ENCODE measurements at regions not wholly inside any gene's neighbourhood (a gene's known extent, or its start where the extent isn't known, plus 50 kb on each side); places are given as distances from the start of the nearest gene placed in this dataset.

- FAIRE-seq: no peak
- DNase-seq (ENCODE audit: low spot score in 2 of 2): no peak
These were observed 234.6 kb upstream of the TAS2R1 start for GRCh38 chr5:9864791-9865190.

- DNase-seq (ENCODE audit: low spot score in 2 of 2) (no peak), FAIRE-seq (no peak)
These were observed 233.3 kb upstream of the TAS2R1 start for GRCh38 chr5:9863486-9863885.

- no peak for FAIRE-seq
- DNase-seq (ENCODE audit: low spot score in 2 of 2): no peak
These were observed 231.6 kb upstream of the TAS2R1 start for GRCh38 chr5:9861666-9862256.

GRCh38 chr5:9859808-9860207 lies 229.7 kb upstream of the TAS2R1 start:
- DNase-seq (ENCODE audit: low spot score in 2 of 2): no peak
- FAIRE-seq: no peak

GRCh38 chr5:9858043-9858442 lies 227.9 kb upstream of the TAS2R1 start:
- DNase-seq (ENCODE audit: low spot score in 2 of 2): no peak
- no peak for FAIRE-seq

- FAIRE-seq: no peak
- no peak for DNase-seq (ENCODE audit: low spot score in 2 of 2)
These were observed 223.2 kb upstream of the TAS2R1 start for GRCh38 chr5:9853309-9853708.

- no peak for FAIRE-seq
- no peak for DNase-seq (ENCODE audit: low spot score in 2 of 2)
These were observed 222.5 kb upstream of the TAS2R1 start for GRCh38 chr5:9852671-9853070.

- DNase-seq (ENCODE audit: low spot score in 2 of 2) (no peak), FAIRE-seq (no peak)
These were observed 221.3 kb upstream of the TAS2R1 start for GRCh38 chr5:9851458-9851857.

- DNase-seq (ENCODE audit: low spot score in 2 of 2) (no peak), FAIRE-seq (no peak)
These were observed 220.3 kb upstream of the TAS2R1 start for GRCh38 chr5:9850456-9850855.

- FAIRE-seq (no peak), DNase-seq (ENCODE audit: low spot score in 2 of 2) (no peak)
These were observed 217.5 kb upstream of the TAS2R1 start for GRCh38 chr5:9847631-9848030.

GRCh38 chr5:9845185-9845584 lies 215.0 kb upstream of the TAS2R1 start:
- no peak for FAIRE-seq
- no peak for DNase-seq (ENCODE audit: low spot score in 2 of 2)

- DNase-seq (ENCODE audit: low spot score in 2 of 2) (no peak), FAIRE-seq (no peak)
These were observed 211.5 kb upstream of the TAS2R1 start for GRCh38 chr5:9841516-9842170.

- DNase-seq (ENCODE audit: low spot score in 2 of 2): no peak
These were observed 208.8 kb upstream of the TAS2R1 start for GRCh38 chr5:9838916-9839315.

GRCh38 chr5:9834871-9835770 lies 205.0 kb upstream of the TAS2R1 start:
- FAIRE-seq (no peak), DNase-seq (ENCODE audit: low spot score in 2 of 2) (no peak)

More at GRCh38 chr5:9838916-9839315, 208.8 kb upstream of the TAS2R1 start:
- FAIRE-seq: no peak

- FAIRE-seq (no peak), DNase-seq (ENCODE audit: low spot score in 2 of 2) (no peak)
These were observed 203.7 kb upstream of the TAS2R1 start for GRCh38 chr5:9833871-9834270.

- no peak for DNase-seq (ENCODE audit: low spot score in 2 of 2)
- FAIRE-seq: no peak
These were observed 202.8 kb upstream of the TAS2R1 start for GRCh38 chr5:9832921-9833320.

GRCh38 chr5:9831823-9832222 lies 201.7 kb upstream of the TAS2R1 start:
- FAIRE-seq (no peak), DNase-seq (ENCODE audit: low spot score in 2 of 2) (no peak)

- FAIRE-seq (no peak), DNase-seq (ENCODE audit: low spot score in 2 of 2) (no peak)
These were observed 200.0 kb upstream of the TAS2R1 start for GRCh38 chr5:9830184-9830583.

GRCh38 chr5:9829621-9830020 lies 199.5 kb upstream of the TAS2R1 start:
- no peak for DNase-seq (ENCODE audit: low spot score in 2 of 2)

GRCh38 chr5:9820691-9821449 lies 190.7 kb upstream of the TAS2R1 start:
- no peak for FAIRE-seq
- DNase-seq (ENCODE audit: low spot score in 2 of 2): no peak

More at GRCh38 chr5:9829621-9830020, 199.5 kb upstream of the TAS2R1 start:
- FAIRE-seq: no peak

GRCh38 chr5:9818340-9818845 lies 188.2 kb upstream of the TAS2R1 start:
- DNase-seq (ENCODE audit: low spot score in 2 of 2) (no peak), FAIRE-seq (no peak)
